Activated CD4-positive, alpha-beta T cell treated with anti-CD3 and anti-CD28 coated beads, Interleukin-2, Interleukin-4, amounts not matched to agents 100 ng/mL and 50 ng/mL, durations not matched to agents 16 hours and 8 hours (primary cell): ENCODE measurements at regions not wholly inside any gene's neighbourhood (a gene's known extent, or its start where the extent isn't known, plus 50 kb on each side); places are given as distances from the start of the nearest gene placed in this dataset.

Experiments used
- DNase-seq: peaks from one replicate; pipeline ENCODE4 v3.0.0-alpha.2; 2020; ENCODE audit warnings: low spot score

- DNase-seq, result no peak
Observed at GRCh38 chr13:33628662-33629061, 189.3 kb upstream of the RFC3 start.

- no peak for DNase-seq
Observed at GRCh38 chr13:33629605-33630360, 188.2 kb upstream of the RFC3 start.

GRCh38 chr13:33633701-33634545 is 184.0 kb upstream of the RFC3 start:
- no peak for DNase-seq

- DNase-seq, result no peak
Observed at GRCh38 chr13:33634546-33634982, 183.4 kb upstream of the RFC3 start.

- DNase-seq, result no peak
Observed at GRCh38 chr13:33636243-33636642, 181.7 kb upstream of the RFC3 start.

GRCh38 chr13:33636955-33637670 is 180.8 kb upstream of the RFC3 start:
- DNase-seq, result no peak

GRCh38 chr13:33637978-33638743 is 179.8 kb upstream of the RFC3 start:
- no peak for DNase-seq

GRCh38 chr13:33639158-33639557 is 178.8 kb upstream of the RFC3 start:
- no peak for DNase-seq

GRCh38 chr13:33639626-33640080 is 178.3 kb upstream of the RFC3 start:
- peak; percentile 40 for DNase-seq

GRCh38 chr13:33640832-33641231 is 177.1 kb upstream of the RFC3 start:
- DNase-seq, result no peak

GRCh38 chr13:33642374-33643065 is 175.4 kb upstream of the RFC3 start:
- no peak for DNase-seq

- no peak for DNase-seq
Observed at GRCh38 chr13:33644581-33645543, 173.1 kb upstream of the RFC3 start.

- no peak for DNase-seq
Observed at GRCh38 chr13:33645591-33646554, 172.1 kb upstream of the RFC3 start.

- no peak for DNase-seq
Observed at GRCh38 chr13:33649212-33649878, 168.6 kb upstream of the RFC3 start.

GRCh38 chr13:33651766-33652165 is 166.2 kb upstream of the RFC3 start:
- DNase-seq, result no peak

GRCh38 chr13:33657274-33657673 is 160.7 kb upstream of the RFC3 start:
- no peak for DNase-seq

- no peak for DNase-seq
Observed at GRCh38 chr13:33659466-33659865, 158.5 kb upstream of the RFC3 start.

- DNase-seq, result no peak
Observed at GRCh38 chr13:33659894-33660293, 158.1 kb upstream of the RFC3 start.
